Memory B cell (primary cell): ENCODE measurements at regions not wholly inside any gene's neighbourhood (a gene's known extent, or its start where the extent isn't known, plus 50 kb on each side); places are given as distances from the start of the nearest gene placed in this dataset.

Experiments used
- ATAC-seq: fragments of 150-1000 bp; cut with Tn5 transposase; 2 replicates; pipeline ENCODE4 v1.10.0; 2021; ENCODE audit warnings: low read depth, mild to moderate bottlenecking, moderate library complexity
- DNase-seq, 2 donors: peaks; one replicate each; pipeline ENCODE4 v3.0.0; 2022; ENCODE audit warnings: low spot score in 2 of 2
- H3K27ac Mint-ChIP-seq: one replicate; pipeline ENCODE4 v1.8.0; 2022; ENCODE audit warnings: mild to moderate bottlenecking, moderate library complexity, mixed read lengths
- H3K27me3 Mint-ChIP-seq: one replicate; pipeline ENCODE4 v1.8.0; 2022; ENCODE audit warnings: mixed read lengths
- H3K36me3 Mint-ChIP-seq: one replicate; pipeline ENCODE4 v1.8.0; 2022; ENCODE audit warnings: mild to moderate bottlenecking, mixed read lengths
- H3K4me1 Mint-ChIP-seq: one replicate; pipeline ENCODE4 v1.8.0; 2022; ENCODE audit warnings: mixed read lengths
- H3K4me3 Mint-ChIP-seq: one replicate; pipeline ENCODE4 v1.8.0; 2022; ENCODE audit warnings: mild to moderate bottlenecking, moderate library complexity, mixed read lengths
- H3K9me3 Mint-ChIP-seq: one replicate; pipeline ENCODE4 v1.8.0; 2022; ENCODE audit warnings: mixed read lengths

- H3K27ac Mint-ChIP-seq = no peak overlapping the region
- no peaks in the 10 kb centered on the region for H3K4me1 Mint-ChIP-seq
- H3K4me3 Mint-ChIP-seq = no peak overlapping the region
- H3K9me3 Mint-ChIP-seq = peaks cover 1% of the 10 kb centered on the region
- H3K36me3 Mint-ChIP-seq = no peaks in the 10 kb centered on the region
- ATAC-seq (no peak), DNase-seq (no peak)
- peaks cover 10% of the 10 kb centered on the region for H3K27me3 Mint-ChIP-seq
Observed at GRCh38 chr18:47547539-47548202, 296.2 kb upstream of the SKOR2 start.

- no peaks in the 10 kb centered on the region for H3K4me1 Mint-ChIP-seq
- no peak overlapping the region for H3K27ac Mint-ChIP-seq
- ATAC-seq = no peak
- peaks cover 10% of the 10 kb centered on the region for H3K27me3 Mint-ChIP-seq
- no peaks in the 10 kb centered on the region for H3K36me3 Mint-ChIP-seq
- DNase-seq = no peak
- no peak overlapping the region for H3K4me3 Mint-ChIP-seq
- H3K9me3 Mint-ChIP-seq = peaks cover 1% of the 10 kb centered on the region
Observed at GRCh38 chr18:47545613-47546012, 294.2 kb upstream of the SKOR2 start.

GRCh38 chr18:47543080-47543479 lies 291.6 kb upstream of the SKOR2 start:
- Mint-ChIP-seq H3K36me3 (no peaks in the 10 kb centered on the region), H3K9me3 (peaks cover 3% of the 10 kb centered on the region), H3K4me1 (no peaks in the 10 kb centered on the region), H3K4me3 (no peak overlapping the region), H3K27ac (no peak overlapping the region), H3K27me3 (peaks cover 10% of the 10 kb centered on the region)
- DNase-seq = no peak
- ATAC-seq = no peak

GRCh38 chr18:47542551-47542950 lies 291.1 kb upstream of the SKOR2 start:
- Mint-ChIP-seq H3K27ac (no peak overlapping the region), H3K9me3 (peaks cover 3% of the 10 kb centered on the region), H3K4me3 (no peak overlapping the region), H3K4me1 (no peaks in the 10 kb centered on the region), H3K27me3 (peaks cover 10% of the 10 kb centered on the region), H3K36me3 (no peaks in the 10 kb centered on the region)
- no peak for DNase-seq
- no peak for ATAC-seq

- H3K36me3 Mint-ChIP-seq = no peaks in the 10 kb centered on the region
- H3K4me3 Mint-ChIP-seq = no peak overlapping the region
- H3K27me3 Mint-ChIP-seq = peaks cover 12% of the 10 kb centered on the region
- ATAC-seq (no peak), DNase-seq (no peak)
- H3K27ac Mint-ChIP-seq = no peak overlapping the region
- H3K4me1 Mint-ChIP-seq = no peaks in the 10 kb centered on the region
- no peaks in the 10 kb centered on the region for H3K9me3 Mint-ChIP-seq
Observed at GRCh38 chr18:47531717-47532116, 280.3 kb upstream of the SKOR2 start.

GRCh38 chr18:47530695-47531094 lies 279.2 kb upstream of the SKOR2 start:
- ATAC-seq = no peak
- DNase-seq = no peak
- peaks cover 12% of the 10 kb centered on the region for H3K27me3 Mint-ChIP-seq
- H3K9me3 Mint-ChIP-seq = no peaks in the 10 kb centered on the region
- H3K4me1 Mint-ChIP-seq = no peaks in the 10 kb centered on the region
- no peak overlapping the region for H3K4me3 Mint-ChIP-seq
- H3K27ac Mint-ChIP-seq = no peak overlapping the region
- H3K36me3 Mint-ChIP-seq = no peaks in the 10 kb centered on the region

- DNase-seq (no peak), ATAC-seq (no peak)
- Mint-ChIP-seq H3K4me3 (no peak overlapping the region), H3K9me3 (peaks cover 2% of the 10 kb centered on the region), H3K27ac (no peak overlapping the region), H3K27me3 (peaks cover 17% of the 10 kb centered on the region), H3K36me3 (no peaks in the 10 kb centered on the region), H3K4me1 (no peaks in the 10 kb centered on the region)
Observed at GRCh38 chr18:47528343-47528742, 276.9 kb upstream of the SKOR2 start.

- no peak for ATAC-seq
- no peak for DNase-seq
- peaks cover 2% of the 10 kb centered on the region for H3K9me3 Mint-ChIP-seq
- H3K36me3 Mint-ChIP-seq = no peaks in the 10 kb centered on the region
- no peak overlapping the region for H3K4me3 Mint-ChIP-seq
- peaks cover 17% of the 10 kb centered on the region for H3K27me3 Mint-ChIP-seq
- H3K4me1 Mint-ChIP-seq = no peaks in the 10 kb centered on the region
- no peak overlapping the region for H3K27ac Mint-ChIP-seq
Observed at GRCh38 chr18:47526147-47526546, 274.7 kb upstream of the SKOR2 start.

- no peaks in the 10 kb centered on the region for H3K4me1 Mint-ChIP-seq
Observed at GRCh38 chr18:47522359-47522758, 270.9 kb upstream of the SKOR2 start.

GRCh38 chr18:47520263-47520662 lies 268.8 kb upstream of the SKOR2 start:
- DNase-seq = no peak
- peaks cover 7% of the 10 kb centered on the region for H3K27me3 Mint-ChIP-seq
- no peak for ATAC-seq
- no peaks in the 10 kb centered on the region for H3K4me1 Mint-ChIP-seq
- H3K4me3 Mint-ChIP-seq = no peak overlapping the region
- no peaks in the 10 kb centered on the region for H3K36me3 Mint-ChIP-seq
- no peak overlapping the region for H3K27ac Mint-ChIP-seq
- peaks cover 2% of the 10 kb centered on the region for H3K9me3 Mint-ChIP-seq

More at GRCh38 chr18:47522359-47522758, 270.9 kb upstream of the SKOR2 start:
- no peak overlapping the region for H3K27ac Mint-ChIP-seq
- H3K36me3 Mint-ChIP-seq = no peaks in the 10 kb centered on the region
- peaks cover 9% of the 10 kb centered on the region for H3K27me3 Mint-ChIP-seq
- peaks cover 2% of the 10 kb centered on the region for H3K9me3 Mint-ChIP-seq
- no peak for ATAC-seq
- no peak overlapping the region for H3K4me3 Mint-ChIP-seq
- no peak for DNase-seq

- H3K4me3 Mint-ChIP-seq = no peak overlapping the region
- H3K9me3 Mint-ChIP-seq = peaks cover 2% of the 10 kb centered on the region
- H3K27me3 Mint-ChIP-seq = peaks cover 5% of the 10 kb centered on the region
- no peaks in the 10 kb centered on the region for H3K4me1 Mint-ChIP-seq
- no peaks in the 10 kb centered on the region for H3K36me3 Mint-ChIP-seq
- H3K27ac Mint-ChIP-seq = no peak overlapping the region
- DNase-seq (no peak), ATAC-seq (no peak)
Observed at GRCh38 chr18:47519706-47520105, 268.2 kb upstream of the SKOR2 start.

- no peak for ATAC-seq
- DNase-seq = no peak
- Mint-ChIP-seq H3K4me1 (no peaks in the 10 kb centered on the region), H3K27ac (no peak overlapping the region), H3K27me3 (peaks cover 5% of the 10 kb centered on the region), H3K4me3 (no peak overlapping the region), H3K9me3 (peaks cover 2% of the 10 kb centered on the region), H3K36me3 (no peaks in the 10 kb centered on the region)
Observed at GRCh38 chr18:47519277-47519676, 267.8 kb upstream of the SKOR2 start.

- Mint-ChIP-seq H3K36me3 (no peaks in the 10 kb centered on the region), H3K27me3 (peaks cover 4% of the 10 kb centered on the region), H3K4me1 (no peaks in the 10 kb centered on the region), H3K9me3 (no peaks in the 10 kb centered on the region), H3K27ac (no peak overlapping the region), H3K4me3 (no peak overlapping the region)
- no peak for ATAC-seq
- no peak for DNase-seq
Observed at GRCh38 chr18:47513614-47514013, 262.2 kb upstream of the SKOR2 start.

GRCh38 chr18:47512726-47513435 lies 261.4 kb upstream of the SKOR2 start:
- no peaks in the 10 kb centered on the region for H3K4me1 Mint-ChIP-seq
- ATAC-seq (no peak), DNase-seq (no peak)
- no peaks in the 10 kb centered on the region for H3K36me3 Mint-ChIP-seq
- H3K27ac Mint-ChIP-seq = no peak overlapping the region
- H3K9me3 Mint-ChIP-seq = no peaks in the 10 kb centered on the region
- H3K4me3 Mint-ChIP-seq = no peak overlapping the region
- peaks cover 4% of the 10 kb centered on the region for H3K27me3 Mint-ChIP-seq

GRCh38 chr18:47512056-47512455 lies 260.6 kb upstream of the SKOR2 start:
- H3K9me3 Mint-ChIP-seq = no peaks in the 10 kb centered on the region
- no peaks in the 10 kb centered on the region for H3K36me3 Mint-ChIP-seq
- ATAC-seq = no peak
- H3K4me3 Mint-ChIP-seq = no peak overlapping the region
- no peaks in the 10 kb centered on the region for H3K4me1 Mint-ChIP-seq
- H3K27me3 Mint-ChIP-seq = peaks cover 4% of the 10 kb centered on the region
- no peak for DNase-seq
- H3K27ac Mint-ChIP-seq = no peak overlapping the region
